GM18873 (cell line): ENCODE measurements at regions not wholly inside any gene's neighbourhood (a gene's known extent, or its start where the extent isn't known, plus 50 kb on each side); places are given as distances from the start of the nearest gene placed in this dataset.
"Not testable (repeated sequence)": the region's sequence is repeated elsewhere in the genome, so short reads cannot be mapped to it uniquely, and the experiment has no call there.

Experiments
- ATAC-seq: cut with Tn5 transposase; IDR thresholded peaks from one replicate; pipeline ENCODE4 v1.9.1; 2021; ENCODE audit warnings: mild to moderate bottlenecking, moderate library complexity, moderate number of reproducible peaks; ENCODE audit not compliant: unreplicated experiment, low FRiP score

- no peak for ATAC-seq
Measured at GRCh38 chr12:124375789-124376175, 80.9 kb downstream of the RFLNA start.

DNA sequence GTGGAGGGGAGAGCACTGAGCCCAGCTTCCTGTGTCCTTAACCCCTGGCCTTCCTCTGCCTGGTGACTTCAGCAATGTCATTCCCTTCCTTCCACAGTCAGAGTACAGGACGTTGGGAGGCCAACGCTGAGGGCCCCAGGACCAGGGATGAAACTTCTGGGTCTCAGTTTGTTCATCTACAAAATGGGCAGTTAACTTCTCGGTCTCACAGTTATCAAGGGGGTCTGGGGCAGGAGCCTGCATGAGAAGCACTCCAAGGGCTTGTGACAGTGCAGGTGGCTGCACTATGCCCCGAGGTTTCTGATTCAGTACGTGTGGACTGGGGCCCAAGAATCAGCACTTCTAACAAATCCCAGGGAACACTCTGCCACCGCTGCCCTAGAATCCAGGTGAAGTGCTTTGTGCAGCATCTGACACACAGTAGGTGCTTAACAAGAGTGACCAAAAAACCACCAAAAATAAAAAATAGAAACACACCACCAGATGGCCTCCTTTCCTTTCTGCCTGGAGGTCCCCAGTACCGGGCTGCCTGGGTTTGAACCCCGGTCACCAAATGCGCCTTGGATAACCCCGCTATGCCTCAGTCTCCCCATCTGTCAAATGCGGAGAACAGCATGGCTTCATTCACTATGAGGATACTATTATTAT is 80.4 kb downstream of the RFLNA start:
- no peak for ATAC-seq

GRCh38 chr12:124374567-124374966 is 79.7 kb downstream of the RFLNA start:
- no peak for ATAC-seq

DNA sequence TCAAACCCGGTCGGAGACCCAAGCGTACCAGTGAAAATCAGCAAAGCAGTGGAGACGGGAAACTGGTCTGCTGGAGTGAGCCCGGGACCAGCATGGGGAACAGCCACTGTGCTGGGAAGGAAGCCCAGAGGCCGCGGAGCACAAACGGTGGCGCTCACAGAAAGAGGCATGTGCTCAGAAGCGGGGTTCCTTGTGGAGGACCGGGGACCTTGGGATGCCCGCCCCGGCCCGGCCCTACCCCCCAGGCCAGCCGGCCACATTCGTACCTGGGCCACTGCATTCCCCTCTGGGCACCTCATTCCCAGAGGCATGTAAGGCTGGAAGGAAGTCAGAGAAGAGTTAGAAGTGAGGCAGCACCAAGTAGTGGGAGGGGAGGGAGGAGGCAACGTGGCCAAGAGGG is 79.3 kb downstream of the RFLNA start:
- no peak for ATAC-seq

DNA sequence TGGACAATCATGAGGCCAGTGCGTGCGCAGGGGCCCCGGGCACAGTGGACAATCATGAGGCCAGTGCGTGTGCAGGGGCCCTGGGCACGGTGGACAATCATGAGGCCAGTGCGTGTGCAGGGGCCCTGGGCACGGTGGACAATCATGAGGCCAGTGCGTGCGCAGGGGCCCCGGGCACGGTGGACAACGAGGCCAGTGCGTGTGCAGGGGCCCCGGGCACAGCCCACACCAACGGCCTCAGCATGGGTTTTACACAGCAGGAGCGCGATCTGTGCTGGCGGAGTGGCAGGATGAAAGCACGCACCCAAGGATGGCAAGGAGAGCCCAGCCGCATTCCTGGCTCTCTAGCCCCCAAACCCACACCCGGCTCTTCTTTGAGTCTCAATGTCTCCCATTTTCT is 78.8 kb downstream of the RFLNA start:
- not testable (repeated sequence) for ATAC-seq

DNA sequence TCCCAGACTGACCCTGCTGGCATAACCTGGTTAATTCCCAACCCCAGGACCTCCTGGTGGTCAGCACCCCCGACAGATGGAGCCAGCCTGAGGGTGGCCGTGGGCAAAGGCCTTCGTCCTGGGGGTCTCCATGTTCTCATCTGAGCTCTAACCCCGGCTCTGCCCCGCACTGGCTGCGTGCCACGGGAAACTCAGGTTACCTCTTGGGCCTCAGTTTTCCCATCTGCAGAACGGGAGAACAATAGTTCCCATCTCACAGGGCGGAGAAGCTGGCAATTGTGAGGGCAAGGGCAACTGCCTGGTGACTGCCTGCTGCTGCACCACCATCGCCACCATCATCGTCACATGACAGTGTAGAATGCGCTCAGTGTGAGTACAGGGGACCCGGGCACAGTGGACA is 77.9 kb downstream of the RFLNA start:
- ATAC-seq: no peak

- no peak for ATAC-seq
Measured at GRCh38 chr12:124371970-124372555, 77.2 kb downstream of the RFLNA start.

DNA sequence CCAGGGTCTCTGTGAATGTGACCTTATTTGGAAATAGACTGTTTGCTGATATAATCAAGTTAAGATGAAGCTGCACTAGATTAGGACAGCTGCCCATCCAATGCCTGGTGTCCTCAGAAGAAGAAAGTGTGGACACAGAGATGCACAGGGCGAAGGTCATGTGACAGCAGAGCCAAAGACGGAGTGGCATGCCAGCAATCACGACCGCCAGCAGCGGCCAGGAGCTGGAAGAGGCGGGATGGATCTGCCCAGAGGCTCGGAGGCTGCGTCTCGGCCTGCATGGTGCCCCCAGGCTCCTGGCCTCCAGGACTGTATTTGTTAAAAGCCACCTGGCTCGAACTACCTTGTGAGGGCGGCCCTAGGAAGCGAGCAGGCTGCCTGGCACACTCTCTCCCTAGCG is 76.5 kb downstream of the RFLNA start:
- no peak for ATAC-seq

DNA sequence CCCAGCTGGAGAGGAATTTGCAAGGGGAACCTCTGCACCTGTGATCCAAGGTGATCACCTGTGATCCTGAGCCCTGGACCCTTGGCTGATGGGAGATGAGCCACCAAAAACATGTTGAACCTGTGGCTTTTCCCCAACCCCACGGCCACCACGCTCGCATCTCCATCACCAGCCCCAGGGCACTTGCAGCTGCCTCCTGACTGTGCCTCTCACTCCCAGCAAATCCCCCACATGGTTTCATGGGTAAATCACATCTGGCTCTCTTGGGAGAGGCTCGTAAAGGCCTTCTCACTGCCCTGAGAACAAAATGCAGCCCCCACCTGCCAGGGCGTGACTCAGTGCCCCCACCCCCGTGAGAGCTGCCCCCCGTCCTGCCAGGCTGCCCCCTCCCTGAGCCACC is 76.0 kb downstream of the RFLNA start:
- no peak for ATAC-seq

DNA sequence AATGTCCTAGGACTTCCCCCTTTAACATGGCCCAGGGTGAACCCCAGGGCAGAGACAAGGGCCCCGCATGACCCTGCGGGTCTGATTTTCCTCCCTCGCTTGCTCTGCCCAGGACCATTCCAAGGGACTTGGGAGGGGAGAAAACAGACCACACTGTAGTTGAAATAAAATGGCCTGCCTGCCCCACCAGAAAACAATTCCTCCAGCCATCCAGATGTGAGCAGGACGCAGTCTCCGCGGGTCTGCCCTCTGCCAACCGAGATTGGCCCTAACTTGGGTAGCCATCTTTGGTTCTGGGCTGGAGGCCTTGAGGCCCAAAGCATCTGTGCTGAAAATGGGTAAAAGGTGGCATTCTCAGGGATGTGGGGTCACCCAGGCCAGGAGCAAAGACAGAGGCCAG is 75.5 kb downstream of the RFLNA start:
- ATAC-seq: no peak

- no peak for ATAC-seq
Measured at GRCh38 chr12:124369827-124370378, 75.0 kb downstream of the RFLNA start.

- ATAC-seq: no peak
Measured at GRCh38 chr12:124369055-124369826, 74.3 kb downstream of the RFLNA start.

DNA sequence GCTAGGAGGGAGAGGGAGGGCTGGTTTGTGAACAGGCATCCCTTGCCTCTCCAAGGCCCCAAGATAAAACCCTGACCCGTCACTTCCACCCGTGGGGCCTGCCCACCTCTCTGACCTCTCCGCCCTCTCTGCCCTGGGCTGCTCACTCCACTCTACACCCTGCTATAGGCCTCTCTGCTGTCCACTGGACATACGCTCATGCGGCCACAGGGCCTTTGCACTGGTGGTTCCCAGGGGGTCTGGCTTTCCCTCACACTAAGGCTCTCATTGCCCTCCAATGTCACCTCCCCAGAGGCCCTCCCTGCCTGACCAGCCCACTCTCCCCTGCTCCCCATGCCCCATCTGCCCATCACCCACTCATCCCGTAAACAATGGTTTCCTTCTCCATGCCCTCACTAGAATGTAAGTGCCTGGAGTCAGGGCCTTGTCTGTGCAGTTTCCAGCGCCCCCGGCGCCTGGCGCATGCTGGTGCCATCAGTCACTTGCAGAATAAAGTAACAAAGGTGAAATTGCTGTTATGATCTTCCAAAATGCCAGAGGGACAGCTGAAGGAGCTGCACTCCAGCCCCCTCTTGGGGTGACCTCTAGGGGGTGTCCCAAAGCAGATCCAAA is 73.6 kb downstream of the RFLNA start:
- no peak for ATAC-seq

GRCh38 chr12:124365726-124366430 is 71.0 kb downstream of the RFLNA start:
- no peak for ATAC-seq
